ENCODE measurements at regions not wholly inside any gene's neighbourhood (a gene's known extent, or its start where the extent isn't known, plus 50 kb on each side); places are given as distances from the start of the nearest gene placed in this dataset.

- no peaks in the 10 kb centered on the region for H3K9me3 ChIP-seq (ENCODE audit: low read length)
- H3K27ac Mint-ChIP-seq: no peak overlapping the region
- H3K4me3 Mint-ChIP-seq: no peak overlapping the region
- no peak overlapping the region for H3K27ac ChIP-seq (ENCODE audit: low read depth, low read length)
- CTCF ChIA-PET: no interaction called here
- H3K9me3 Mint-ChIP-seq: peaks cover 0 to 5% (median 0%) of the 10 kb centered on the region in 5 donors
- no peak overlapping the region for H3K4me3 ChIP-seq (ENCODE audit: low read length)
- POLR2A ChIA-PET: no interaction called here
- no peaks in the 10 kb centered on the region for H3K4me1 ChIP-seq (ENCODE audit: insufficient read depth, low read length)
- no peaks in the 10 kb centered on the region for H3K27me3 ChIP-seq (ENCODE audit: insufficient read depth, low read length, poor library complexity, severe bottlenecking)
- H3K36me3 ChIP-seq (ENCODE audit: insufficient read depth, low read length): no peaks in the 10 kb centered on the region
- H3K36me3 Mint-ChIP-seq: no peaks in the 10 kb centered on the region
- H3K27me3 Mint-ChIP-seq: peaks cover 15 to 51% of the 10 kb centered on the region in 2 donors
- DNase-seq: no peak
- H3K4me1 Mint-ChIP-seq: no peaks in the 10 kb centered on the region
These were observed 198.8 kb downstream of the IRS1 start for GRCh38 chr2:226600802-226601201.

- ChIA-PET POLR2A (no interaction called here), CTCF (no interaction called here)
- no peaks in the 10 kb centered on the region for H3K36me3 ChIP-seq (ENCODE audit: insufficient read depth, low read length)
- H3K27ac ChIP-seq (ENCODE audit: low read depth, low read length): no peak overlapping the region
- Mint-ChIP-seq H3K36me3 (no peaks in the 10 kb centered on the region), H3K27me3 (peaks cover 19 to 52% of the 10 kb centered on the region in 2 donors), H3K27ac (no peak overlapping the region), H3K9me3 (peaks cover 0 to 5% (median 0%) of the 10 kb centered on the region in 5 donors), H3K4me1 (no peaks in the 10 kb centered on the region), H3K4me3 (no peak overlapping the region)
- no peak overlapping the region for H3K4me3 ChIP-seq (ENCODE audit: low read length)
- no peaks in the 10 kb centered on the region for H3K9me3 ChIP-seq (ENCODE audit: low read length)
- no peaks in the 10 kb centered on the region for H3K4me1 ChIP-seq (ENCODE audit: insufficient read depth, low read length)
- DNase-seq: no peak
- H3K27me3 ChIP-seq (ENCODE audit: insufficient read depth, low read length, poor library complexity, severe bottlenecking): no peaks in the 10 kb centered on the region
These were observed 199.4 kb downstream of the IRS1 start for GRCh38 chr2:226600184-226600583.

GRCh38 chr2:226589043-226589442 lies 210.6 kb downstream of the IRS1 start:
- Histone ChIP-seq H3K36me3 (ENCODE audit: insufficient read depth, low read length) (no peaks in the 10 kb centered on the region), H3K27ac (ENCODE audit: low read depth, low read length) (no peak overlapping the region), H3K27me3 (ENCODE audit: insufficient read depth, low read length, poor library complexity, severe bottlenecking) (no peaks in the 10 kb centered on the region), H3K9me3 (ENCODE audit: low read length) (no peaks in the 10 kb centered on the region), H3K4me3 (ENCODE audit: low read length) (no peak overlapping the region), H3K4me1 (ENCODE audit: insufficient read depth, low read length) (no peaks in the 10 kb centered on the region)
- Mint-ChIP-seq H3K27ac (no peak overlapping the region), H3K4me3 (no peak overlapping the region), H3K27me3 (peaks cover 2 to 11% of the 10 kb centered on the region in 2 donors), H3K9me3 (peaks cover 0 to 5% (median 0%) of the 10 kb centered on the region in 5 donors), H3K4me1 (no peaks in the 10 kb centered on the region), H3K36me3 (peaks cover 0 to 3% (median 0%) of the 10 kb centered on the region in 3 donors)
- no peak for DNase-seq
- CTCF ChIA-PET: no interaction called here
- POLR2A ChIA-PET: no interaction called here

- no peaks in the 10 kb centered on the region for H3K36me3 ChIP-seq (ENCODE audit: insufficient read depth, low read length)
- Mint-ChIP-seq H3K36me3 (no peaks in the 10 kb centered on the region), H3K4me3 (no peak overlapping the region), H3K4me1 (no peaks in the 10 kb centered on the region), H3K27me3 (peaks cover 1 to 11% of the 10 kb centered on the region in 2 donors), H3K27ac (no peak overlapping the region), H3K9me3 (no peaks in the 10 kb centered on the region)
- no peak overlapping the region for H3K27ac ChIP-seq (ENCODE audit: low read depth, low read length)
- H3K9me3 ChIP-seq (ENCODE audit: low read length): no peaks in the 10 kb centered on the region
- no peak for DNase-seq
- POLR2A ChIA-PET: no interaction called here
- CTCF ChIA-PET: no interaction called here
- no peaks in the 10 kb centered on the region for H3K27me3 ChIP-seq (ENCODE audit: insufficient read depth, low read length, poor library complexity, severe bottlenecking)
- no peak overlapping the region for H3K4me3 ChIP-seq (ENCODE audit: low read length)
- H3K4me1 ChIP-seq (ENCODE audit: insufficient read depth, low read length): no peaks in the 10 kb centered on the region
These were observed 214.5 kb downstream of the IRS1 start for GRCh38 chr2:226585130-226585561.

- Histone ChIP-seq H3K9me3 (ENCODE audit: low read length) (no peaks in the 10 kb centered on the region), H3K36me3 (ENCODE audit: insufficient read depth, low read length) (no peaks in the 10 kb centered on the region), H3K27me3 (ENCODE audit: insufficient read depth, low read length, poor library complexity, severe bottlenecking) (no peaks in the 10 kb centered on the region), H3K27ac (ENCODE audit: low read depth, low read length) (no peak overlapping the region), H3K4me1 (ENCODE audit: insufficient read depth, low read length) (no peaks in the 10 kb centered on the region), H3K4me3 (ENCODE audit: low read length) (no peak overlapping the region)
- Mint-ChIP-seq H3K4me3 (no peak overlapping the region), H3K27me3 (peaks cover 1 to 11% of the 10 kb centered on the region in 2 donors), H3K27ac (no peak overlapping the region), H3K4me1 (no peaks in the 10 kb centered on the region), H3K36me3 (no peaks in the 10 kb centered on the region), H3K9me3 (no peaks in the 10 kb centered on the region)
- POLR2A ChIA-PET: interaction anchor here (0.7 kb wide), 1 partner anchor 103 kb away, joined by 3 read pairs; no protein-coding TSS in a partner anchor
- no peak for DNase-seq
- CTCF ChIA-PET: no interaction called here
These were observed 215.0 kb downstream of the IRS1 start for GRCh38 chr2:226584518-226585055.

- Histone ChIP-seq H3K4me1 (ENCODE audit: insufficient read depth, low read length) (no peaks in the 10 kb centered on the region), H3K36me3 (ENCODE audit: insufficient read depth, low read length) (no peaks in the 10 kb centered on the region), H3K9me3 (ENCODE audit: low read length) (no peaks in the 10 kb centered on the region), H3K4me3 (ENCODE audit: low read length) (no peak overlapping the region), H3K27ac (ENCODE audit: low read depth, low read length) (no peak overlapping the region), H3K27me3 (ENCODE audit: insufficient read depth, low read length, poor library complexity, severe bottlenecking) (no peaks in the 10 kb centered on the region)
- H3K4me3 Mint-ChIP-seq: no peak overlapping the region
- DNase-seq: no peak
- no peak overlapping the region for H3K27ac Mint-ChIP-seq
- CTCF ChIA-PET: no interaction called here
- H3K4me1 Mint-ChIP-seq: no peaks in the 10 kb centered on the region
- no peaks in the 10 kb centered on the region for H3K36me3 Mint-ChIP-seq
- H3K9me3 Mint-ChIP-seq: no peaks in the 10 kb centered on the region
- peaks cover 1 to 11% of the 10 kb centered on the region in 2 donors for H3K27me3 Mint-ChIP-seq
- POLR2A ChIA-PET: interaction anchor here (0.6 kb wide), 1 partner anchor 30 kb away, joined by 3 read pairs; no protein-coding TSS in a partner anchor
These were observed 215.9 kb downstream of the IRS1 start for GRCh38 chr2:226583715-226584114.

- H3K27me3 Mint-ChIP-seq: peaks cover 1 to 11% of the 10 kb centered on the region in 2 donors
- no peaks in the 10 kb centered on the region for H3K4me1 ChIP-seq (ENCODE audit: insufficient read depth, low read length)
- H3K27me3 ChIP-seq (ENCODE audit: insufficient read depth, low read length, poor library complexity, severe bottlenecking): no peaks in the 10 kb centered on the region
- H3K4me1 Mint-ChIP-seq: no peaks in the 10 kb centered on the region
- ChIA-PET POLR2A (no interaction called here), CTCF (no interaction called here)
- DNase-seq: no peak
- no peak overlapping the region for H3K4me3 ChIP-seq (ENCODE audit: low read length)
- no peaks in the 10 kb centered on the region for H3K9me3 ChIP-seq (ENCODE audit: low read length)
- H3K9me3 Mint-ChIP-seq: no peaks in the 10 kb centered on the region
- no peaks in the 10 kb centered on the region for H3K36me3 Mint-ChIP-seq
- H3K36me3 ChIP-seq (ENCODE audit: insufficient read depth, low read length): no peaks in the 10 kb centered on the region
- H3K27ac Mint-ChIP-seq: no peak overlapping the region
- H3K4me3 Mint-ChIP-seq: no peak overlapping the region
- no peak overlapping the region for H3K27ac ChIP-seq (ENCODE audit: low read depth, low read length)
These were observed 218.0 kb downstream of the IRS1 start for GRCh38 chr2:226581661-226582060.

- Mint-ChIP-seq H3K27ac (no peak overlapping the region), H3K4me1 (no peaks in the 10 kb centered on the region), H3K36me3 (no peaks in the 10 kb centered on the region), H3K9me3 (no peaks in the 10 kb centered on the region), H3K27me3 (peaks cover 1 to 11% of the 10 kb centered on the region in 2 donors), H3K4me3 (no peak overlapping the region)
- Histone ChIP-seq H3K4me3 (ENCODE audit: low read length) (no peak overlapping the region), H3K9me3 (ENCODE audit: low read length) (no peaks in the 10 kb centered on the region), H3K4me1 (ENCODE audit: insufficient read depth, low read length) (no peaks in the 10 kb centered on the region), H3K36me3 (ENCODE audit: insufficient read depth, low read length) (no peaks in the 10 kb centered on the region), H3K27me3 (ENCODE audit: insufficient read depth, low read length, poor library complexity, severe bottlenecking) (no peaks in the 10 kb centered on the region), H3K27ac (ENCODE audit: low read depth, low read length) (no peak overlapping the region)
- ChIA-PET POLR2A (no interaction called here), CTCF (no interaction called here)
- DNase-seq: no peak
These were observed 218.6 kb downstream of the IRS1 start for GRCh38 chr2:226581004-226581403.

- Mint-ChIP-seq H3K9me3 (no peaks in the 10 kb centered on the region), H3K4me1 (no peaks in the 10 kb centered on the region), H3K27ac (no peak overlapping the region), H3K27me3 (peaks cover 6 to 11% of the 10 kb centered on the region in 2 donors), H3K4me3 (no peak overlapping the region), H3K36me3 (no peaks in the 10 kb centered on the region)
- no peak for DNase-seq
- Histone ChIP-seq H3K4me1 (ENCODE audit: insufficient read depth, low read length) (no peaks in the 10 kb centered on the region), H3K27me3 (ENCODE audit: insufficient read depth, low read length, poor library complexity, severe bottlenecking) (no peaks in the 10 kb centered on the region), H3K4me3 (ENCODE audit: low read length) (no peak overlapping the region), H3K9me3 (ENCODE audit: low read length) (no peaks in the 10 kb centered on the region), H3K36me3 (ENCODE audit: insufficient read depth, low read length) (no peaks in the 10 kb centered on the region), H3K27ac (ENCODE audit: low read depth, low read length) (no peak overlapping the region)
- CTCF ChIA-PET: no interaction called here
- POLR2A ChIA-PET: no interaction called here
These were observed 219.2 kb downstream of the IRS1 start for GRCh38 chr2:226580403-226580802.

Measured in CD8-positive, alpha-beta memory T cell (primary cell).